ENCODE measurements at regions not wholly inside any gene's neighbourhood (a gene's known extent, or its start where the extent isn't known, plus 50 kb on each side); places are given as distances from the start of the nearest gene placed in this dataset.

DNA sequence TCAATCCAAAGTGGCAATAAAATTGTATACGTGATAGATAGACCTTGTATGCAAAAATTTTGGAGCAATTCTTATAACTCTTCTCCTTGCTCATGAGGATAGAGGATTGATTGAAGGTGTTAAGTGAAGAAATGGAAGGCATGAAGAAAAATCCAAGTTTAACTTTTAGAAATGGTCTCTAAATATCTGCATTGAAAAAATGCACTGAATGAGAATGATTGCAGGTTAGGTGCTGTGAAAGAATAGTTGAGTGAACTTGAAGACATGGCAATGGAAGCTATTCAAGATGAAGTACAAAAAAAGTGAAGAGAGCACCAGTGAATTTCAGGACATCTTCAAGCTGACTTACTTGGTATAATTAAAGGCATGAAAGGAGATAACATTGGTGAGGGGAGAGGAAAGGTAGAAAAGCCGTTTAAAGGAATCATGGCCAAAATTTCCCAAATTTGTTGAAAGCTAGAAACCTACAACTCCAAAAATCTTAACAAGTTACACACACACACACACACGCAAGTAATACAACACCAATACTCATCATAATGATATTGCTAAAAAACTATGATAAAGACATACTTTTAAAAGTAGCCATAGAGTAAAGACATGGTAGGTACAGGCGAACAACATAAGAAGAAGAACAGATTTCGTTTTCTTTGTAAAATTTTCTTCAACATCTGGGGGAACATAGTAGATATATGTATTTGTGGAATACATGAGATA lies 96.3 kb downstream of the GGTLC2 start:
- intact Hi-C loops (cut with DNase I) = no loop called here
- Histone ChIP-seq H3K9me3 (no peaks in the 10 kb centered on the region), H3K27me3 (ENCODE audit: low read depth) (peaks cover 6% of the 10 kb centered on the region), H3K27ac (no peak overlapping the region), H3K4me1 (no peaks in the 10 kb centered on the region), H3K4me3 (no peak overlapping the region), H3K36me3 (no peaks in the 10 kb centered on the region)
- TF ChIP-seq, protein P1, sequence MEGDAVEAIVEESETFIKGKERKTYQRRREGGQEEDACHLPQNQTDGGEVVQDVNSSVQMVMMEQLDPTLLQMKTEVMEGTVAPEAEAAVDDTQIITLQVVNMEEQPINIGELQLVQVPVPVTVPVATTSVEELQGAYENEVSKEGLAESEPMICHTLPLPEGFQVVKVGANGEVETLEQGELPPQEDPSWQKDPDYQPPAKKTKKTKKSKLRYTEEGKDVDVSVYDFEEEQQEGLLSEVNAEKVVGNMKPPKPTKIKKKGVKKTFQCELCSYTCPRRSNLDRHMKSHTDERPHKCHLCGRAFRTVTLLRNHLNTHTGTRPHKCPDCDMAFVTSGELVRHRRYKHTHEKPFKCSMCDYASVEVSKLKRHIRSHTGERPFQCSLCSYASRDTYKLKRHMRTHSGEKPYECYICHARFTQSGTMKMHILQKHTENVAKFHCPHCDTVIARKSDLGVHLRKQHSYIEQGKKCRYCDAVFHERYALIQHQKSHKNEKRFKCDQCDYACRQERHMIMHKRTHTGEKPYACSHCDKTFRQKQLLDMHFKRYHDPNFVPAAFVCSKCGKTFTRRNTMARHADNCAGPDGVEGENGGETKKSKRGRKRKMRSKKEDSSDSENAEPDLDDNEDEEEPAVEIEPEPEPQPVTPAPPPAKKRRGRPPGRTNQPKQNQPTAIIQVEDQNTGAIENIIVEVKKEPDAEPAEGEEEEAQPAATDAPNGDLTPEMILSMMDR (IDR thresholded peaks at IDR 0.05) = no peak
- no peak for DNase-seq
- no peak for ATAC-seq

DNA sequence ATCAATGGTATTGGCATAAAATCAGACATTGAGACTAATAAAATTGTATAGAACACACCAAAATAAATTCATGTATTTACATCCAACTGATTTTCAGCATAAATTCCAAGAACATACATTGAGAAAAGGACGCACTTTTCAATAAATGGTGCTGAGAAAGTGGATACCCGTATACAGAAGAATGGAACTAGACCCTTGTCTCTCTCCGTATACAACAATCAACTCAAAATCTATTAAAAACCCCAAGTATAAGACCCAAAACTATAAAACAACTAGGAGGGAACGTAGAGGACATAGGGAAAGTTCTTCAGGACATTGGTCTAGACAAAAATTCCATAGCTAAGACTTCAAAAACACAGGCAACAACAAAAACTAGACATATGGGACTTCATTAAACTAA lies 97.4 kb downstream of the GGTLC2 start:
- DNase-seq = no peak
- no peak overlapping the region for H3K4me3 ChIP-seq
- no peak overlapping the region for H3K27ac ChIP-seq
- intact Hi-C loops (cut with DNase I) = no loop called here
- TF ChIP-seq, protein P1 (IDR thresholded peaks at IDR 0.05) = no peak
- H3K9me3 ChIP-seq = no peaks in the 10 kb centered on the region
- H3K36me3 ChIP-seq = no peaks in the 10 kb centered on the region
- ATAC-seq = no peak
- H3K27me3 ChIP-seq (ENCODE audit: low read depth) = peaks cover 6% of the 10 kb centered on the region
- H3K4me1 ChIP-seq = no peaks in the 10 kb centered on the region

DNA sequence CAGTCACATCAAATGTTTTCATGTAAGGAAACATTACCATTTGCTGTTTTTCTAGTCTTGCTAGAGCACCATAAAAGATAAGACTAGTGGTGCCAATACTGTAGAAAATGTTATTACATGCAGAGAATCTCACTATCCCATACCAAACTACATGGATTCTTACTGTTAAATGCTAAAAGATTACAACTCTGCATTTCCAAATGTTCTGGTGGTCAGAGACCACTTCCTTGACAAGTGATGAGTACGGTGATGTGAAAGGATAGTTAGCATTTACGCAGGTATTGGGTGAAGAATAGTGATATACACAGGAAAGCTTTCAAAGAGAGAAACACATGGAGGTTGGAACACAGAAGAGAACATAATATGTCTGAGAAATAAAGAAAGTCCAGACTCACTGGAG lies 98.2 kb downstream of the GGTLC2 start:
- H3K27ac ChIP-seq = no peak overlapping the region
- intact Hi-C loops (cut with DNase I) = no loop called here
- H3K27me3 ChIP-seq (ENCODE audit: low read depth) = peaks cover 6% of the 10 kb centered on the region
- no peaks in the 10 kb centered on the region for H3K9me3 ChIP-seq
- TF ChIP-seq, protein P1 (IDR thresholded peaks at IDR 0.05) = no peak
- H3K36me3 ChIP-seq = no peaks in the 10 kb centered on the region
- H3K4me1 ChIP-seq = no peaks in the 10 kb centered on the region
- no peak overlapping the region for H3K4me3 ChIP-seq
- ATAC-seq (no peak), DNase-seq (no peak)

DNA sequence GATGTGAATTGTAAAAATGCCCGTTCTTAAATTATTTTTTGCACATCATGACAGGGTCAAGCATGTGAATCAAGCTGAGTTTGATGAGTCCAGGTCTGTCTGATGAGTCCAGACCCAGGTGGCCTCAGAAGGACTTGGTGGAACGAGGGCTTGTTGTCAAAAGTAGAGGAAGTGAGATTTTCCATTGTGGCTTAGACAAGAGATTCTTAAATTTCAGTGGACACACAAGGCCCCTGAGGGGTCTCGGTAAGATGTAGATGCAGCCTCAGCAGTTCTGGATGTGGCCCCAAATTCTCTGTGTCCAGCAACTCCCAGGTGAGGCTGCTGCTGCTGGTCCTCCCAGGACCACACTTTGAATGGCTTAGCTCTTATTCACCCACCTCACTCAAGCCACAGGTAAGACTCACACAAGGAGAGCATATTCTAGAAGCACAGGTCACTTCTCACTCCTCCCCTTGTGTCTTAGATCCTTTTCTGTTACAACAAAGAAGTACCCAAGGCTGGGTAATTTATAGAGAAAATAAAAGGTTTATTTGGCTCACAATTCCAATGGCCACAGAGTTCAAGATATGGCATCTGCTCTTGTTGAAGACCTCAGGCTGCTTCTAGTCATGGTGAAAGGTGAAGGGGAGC lies 98.8 kb downstream of the GGTLC2 start:
- ATAC-seq = no peak

DNA sequence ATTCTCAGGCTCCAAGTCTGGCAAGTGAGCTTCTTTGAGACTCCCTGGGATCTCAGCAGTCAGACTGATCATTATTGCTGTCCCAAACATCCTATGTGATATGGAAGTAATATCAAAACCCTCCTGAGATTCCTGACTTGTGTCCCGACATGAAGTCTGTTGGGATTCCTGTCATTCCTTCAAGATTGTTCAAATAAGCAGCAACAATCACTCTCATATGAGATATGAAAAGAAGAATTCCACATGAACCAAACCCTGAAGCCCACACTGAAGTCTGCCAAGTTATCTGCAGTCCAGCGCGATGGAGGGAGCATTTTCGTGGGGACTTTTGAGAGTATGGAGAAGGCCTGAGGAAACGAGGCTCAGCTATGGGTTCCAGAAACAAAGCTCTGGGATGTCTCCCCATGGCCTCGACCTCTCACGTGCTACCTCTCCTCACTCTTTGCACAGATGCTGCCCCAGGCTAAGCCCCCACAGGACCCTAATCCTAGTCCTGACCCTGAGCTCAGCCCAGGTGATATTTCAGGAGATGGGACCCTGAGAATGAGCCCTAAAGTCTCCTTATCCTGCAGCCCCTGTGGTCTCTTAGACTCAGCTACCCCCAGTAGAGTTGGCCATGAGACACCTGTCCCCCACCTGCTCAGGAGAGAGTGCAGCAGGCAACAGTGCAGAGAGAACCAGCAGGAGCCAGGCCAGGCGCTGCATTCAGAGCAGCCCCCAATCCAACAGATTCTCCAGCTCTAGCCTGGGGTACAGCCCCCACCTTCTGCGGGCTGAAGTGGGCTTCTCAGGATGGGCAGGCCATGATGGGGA lies 100.2 kb downstream of the GGTLC2 start:
- no peaks in the 10 kb centered on the region for H3K9me3 ChIP-seq
- ATAC-seq = no peak
- no peak overlapping the region for H3K27ac ChIP-seq
- H3K4me1 ChIP-seq = no peaks in the 10 kb centered on the region
- H3K4me3 ChIP-seq = no peak overlapping the region
- TF ChIP-seq, protein P1 (IDR thresholded peaks at IDR 0.05) = no peak
- no peak for DNase-seq
- H3K27me3 ChIP-seq (ENCODE audit: low read depth) = peaks cover 6% of the 10 kb centered on the region
- H3K36me3 ChIP-seq = no peaks in the 10 kb centered on the region
- intact Hi-C loops (cut with DNase I) = no loop called here

More for the DNA sequence above, 98.8 kb downstream of the GGTLC2 start:
- TF ChIP-seq, protein P1 (IDR thresholded peaks at IDR 0.05) = no peak
- Histone ChIP-seq H3K27me3 (ENCODE audit: low read depth) (peaks cover 6% of the 10 kb centered on the region), H3K4me3 (no peak overlapping the region), H3K4me1 (no peaks in the 10 kb centered on the region), H3K27ac (no peak overlapping the region), H3K9me3 (no peaks in the 10 kb centered on the region), H3K36me3 (no peaks in the 10 kb centered on the region)
- intact Hi-C loops (cut with DNase I) = no loop called here
- no peak for DNase-seq
